ENCODE measurements at regions not wholly inside any gene's neighbourhood (a gene's known extent, or its start where the extent isn't known, plus 50 kb on each side); places are given as distances from the start of the nearest gene placed in this dataset.

- H3K9me3 ChIP-seq: no peaks in the 10 kb centered on the region
These were observed 388.2 kb downstream of the FAM170A start for GRCh38 chr5:120017513-120017912.

GRCh38 chr5:120035181-120035580 is 405.8 kb downstream of the FAM170A start:
- H3K36me3 ChIP-seq: no peaks in the 10 kb centered on the region
- H3K4me1 ChIP-seq: no peaks in the 10 kb centered on the region
- TF ChIP-seq POLR2A (IDR thresholded peaks at IDR 0.05): no peak
- TF ChIP-seq, protein P1, sequence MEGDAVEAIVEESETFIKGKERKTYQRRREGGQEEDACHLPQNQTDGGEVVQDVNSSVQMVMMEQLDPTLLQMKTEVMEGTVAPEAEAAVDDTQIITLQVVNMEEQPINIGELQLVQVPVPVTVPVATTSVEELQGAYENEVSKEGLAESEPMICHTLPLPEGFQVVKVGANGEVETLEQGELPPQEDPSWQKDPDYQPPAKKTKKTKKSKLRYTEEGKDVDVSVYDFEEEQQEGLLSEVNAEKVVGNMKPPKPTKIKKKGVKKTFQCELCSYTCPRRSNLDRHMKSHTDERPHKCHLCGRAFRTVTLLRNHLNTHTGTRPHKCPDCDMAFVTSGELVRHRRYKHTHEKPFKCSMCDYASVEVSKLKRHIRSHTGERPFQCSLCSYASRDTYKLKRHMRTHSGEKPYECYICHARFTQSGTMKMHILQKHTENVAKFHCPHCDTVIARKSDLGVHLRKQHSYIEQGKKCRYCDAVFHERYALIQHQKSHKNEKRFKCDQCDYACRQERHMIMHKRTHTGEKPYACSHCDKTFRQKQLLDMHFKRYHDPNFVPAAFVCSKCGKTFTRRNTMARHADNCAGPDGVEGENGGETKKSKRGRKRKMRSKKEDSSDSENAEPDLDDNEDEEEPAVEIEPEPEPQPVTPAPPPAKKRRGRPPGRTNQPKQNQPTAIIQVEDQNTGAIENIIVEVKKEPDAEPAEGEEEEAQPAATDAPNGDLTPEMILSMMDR (IDR thresholded peaks at IDR 0.05): no peak
- no peak overlapping the region for H3K4me3 ChIP-seq
- H3K27me3 ChIP-seq: no peaks in the 10 kb centered on the region
- no peaks in the 10 kb centered on the region for H3K9me3 ChIP-seq
- no peak overlapping the region for H3K27ac ChIP-seq
- DNase-seq: no peak

More at GRCh38 chr5:120017513-120017912, 388.2 kb downstream of the FAM170A start:
- no peak for DNase-seq
- no peak overlapping the region for H3K4me3 ChIP-seq
- no peak overlapping the region for H3K27ac ChIP-seq
- no peaks in the 10 kb centered on the region for H3K4me1 ChIP-seq
- H3K27me3 ChIP-seq: no peaks in the 10 kb centered on the region
- TF ChIP-seq POLR2A (IDR thresholded peaks at IDR 0.05): no peak
- TF ChIP-seq, protein P1 (IDR thresholded peaks at IDR 0.05): no peak
- H3K36me3 ChIP-seq: no peaks in the 10 kb centered on the region

DNA sequence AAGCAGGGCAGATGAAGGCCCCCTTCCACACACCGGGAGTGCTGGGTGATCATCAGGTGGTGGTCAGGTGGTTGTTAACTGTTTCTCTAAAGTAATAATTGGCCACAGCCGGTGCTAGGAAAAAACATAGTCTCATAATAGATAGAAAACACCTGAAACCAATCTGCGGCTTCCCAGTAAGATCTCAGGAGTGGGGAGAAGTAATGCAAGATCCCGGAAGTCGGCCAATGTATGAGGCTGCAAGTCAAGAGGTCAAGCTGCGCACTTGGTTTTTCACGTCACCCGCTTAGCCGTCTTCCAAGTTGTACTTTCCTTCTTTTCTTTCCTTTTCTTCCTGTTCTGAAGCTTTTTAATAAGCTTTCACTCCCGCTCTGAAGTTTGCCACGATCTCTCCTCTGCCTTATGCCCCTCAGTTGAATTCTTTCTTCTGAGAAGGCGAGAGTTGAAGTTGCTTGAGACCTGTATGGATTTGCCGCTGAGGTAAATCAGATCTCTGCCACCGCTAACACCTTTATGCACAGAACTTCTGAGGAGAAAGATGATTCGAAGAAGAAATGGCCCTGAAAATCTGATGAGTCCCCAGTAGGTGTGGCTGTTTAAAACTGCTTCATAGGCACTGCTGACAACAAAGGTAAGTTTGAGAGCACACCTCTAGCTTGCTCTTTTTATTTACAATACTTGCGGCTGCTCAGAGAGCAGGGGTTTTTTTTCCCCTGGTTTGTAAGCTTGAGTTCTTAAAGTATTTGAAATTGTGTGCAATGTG is 406.6 kb downstream of the FAM170A start:
- DNase-seq: no peak
- Histone ChIP-seq H3K27me3 (no peaks in the 10 kb centered on the region), H3K36me3 (no peaks in the 10 kb centered on the region), H3K4me3 (no peak overlapping the region), H3K9me3 (no peaks in the 10 kb centered on the region), H3K27ac (no peak overlapping the region), H3K4me1 (no peaks in the 10 kb centered on the region)
- TF ChIP-seq POLR2A (IDR thresholded peaks at IDR 0.05): no peak
- TF ChIP-seq, protein P1 (IDR thresholded peaks at IDR 0.05): no peak

DNA sequence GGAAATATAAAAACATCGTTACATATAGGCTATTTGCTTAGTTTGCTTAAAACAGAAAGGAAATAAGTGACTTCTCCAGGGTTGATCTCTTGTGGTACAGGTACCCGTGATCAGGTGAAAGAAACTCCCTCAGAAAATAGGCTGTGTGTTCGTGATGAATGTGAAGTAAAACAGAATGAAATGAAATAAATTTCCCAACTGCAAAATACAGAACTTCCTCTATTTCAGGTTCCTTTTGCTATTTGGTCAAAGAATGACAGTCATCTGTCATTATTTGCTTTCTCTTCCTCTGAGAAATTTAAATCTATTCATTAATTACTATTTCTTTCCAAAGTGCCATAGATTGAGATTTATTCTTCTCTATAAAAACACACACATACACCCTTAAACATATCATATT is 408.1 kb downstream of the FAM170A start:
- H3K36me3 ChIP-seq: no peaks in the 10 kb centered on the region
- H3K9me3 ChIP-seq: no peaks in the 10 kb centered on the region
- H3K4me3 ChIP-seq: no peak overlapping the region
- H3K27me3 ChIP-seq: no peaks in the 10 kb centered on the region
- no peaks in the 10 kb centered on the region for H3K4me1 ChIP-seq
- no peak overlapping the region for H3K27ac ChIP-seq
- TF ChIP-seq, protein P1 (IDR thresholded peaks at IDR 0.05): no peak
- no peak for TF ChIP-seq POLR2A (IDR thresholded peaks at IDR 0.05)
- DNase-seq: no peak

GRCh38 chr5:120039111-120039510 is 409.8 kb downstream of the FAM170A start:
- Histone ChIP-seq H3K4me3 (no peak overlapping the region), H3K27me3 (no peaks in the 10 kb centered on the region), H3K9me3 (no peaks in the 10 kb centered on the region), H3K36me3 (no peaks in the 10 kb centered on the region), H3K27ac (no peak overlapping the region), H3K4me1 (no peaks in the 10 kb centered on the region)
- DNase-seq: no peak
- no peak for TF ChIP-seq POLR2A (IDR thresholded peaks at IDR 0.05)
- TF ChIP-seq, protein P1 (IDR thresholded peaks at IDR 0.05): no peak
